ENCODE measurements at regions not wholly inside any gene's neighbourhood (a gene's known extent, or its start where the extent isn't known, plus 50 kb on each side); places are given as distances from the start of the nearest gene placed in this dataset.
"Not testable (repeated sequence)": the region's sequence is repeated elsewhere in the genome, so short reads cannot be mapped to it uniquely, and the experiment has no call there.

GRCh38 chr10:91002656-91003055, 81.8 kb upstream of the ANKRD1 start:
- no peak for DNase-seq (ENCODE audit: low spot score)

GRCh38 chr10:91003379-91003778, 82.5 kb upstream of the ANKRD1 start:
- not testable (repeated sequence) for DNase-seq (ENCODE audit: low spot score)

More at GRCh38 chr10:91002656-91003055, 81.8 kb upstream of the ANKRD1 start:
- no peak for TF ChIP-seq CTCF (IDR thresholded peaks at IDR 0.05; ENCODE audit: extremely low read depth, missing control alignments)

GRCh38 chr10:91005276-91005675, 84.4 kb upstream of the ANKRD1 start:
- DNase-seq (ENCODE audit: low spot score): not testable (repeated sequence)

GRCh38 chr10:91006001-91006751, 85.3 kb upstream of the ANKRD1 start:
- peak; percentile 55 for TF ChIP-seq CTCF (IDR thresholded peaks at IDR 0.05; ENCODE audit: extremely low read depth, missing control alignments)
- no peak for DNase-seq (ENCODE audit: low spot score)

- DNase-seq (ENCODE audit: low spot score): peak; percentile 51
- no peak for TF ChIP-seq CTCF (IDR thresholded peaks at IDR 0.05; ENCODE audit: extremely low read depth, missing control alignments)
Observed at GRCh38 chr10:91006752-91007346, 86.0 kb upstream of the ANKRD1 start.

- TF ChIP-seq CTCF (IDR thresholded peaks at IDR 0.05; ENCODE audit: extremely low read depth, missing control alignments): no peak
- no peak for DNase-seq (ENCODE audit: low spot score)
Observed at GRCh38 chr10:91007655-91008054, 86.8 kb upstream of the ANKRD1 start.

GRCh38 chr10:91009121-91009520, 88.2 kb upstream of the ANKRD1 start:
- TF ChIP-seq CTCF (IDR thresholded peaks at IDR 0.05; ENCODE audit: extremely low read depth, missing control alignments): no peak
- no peak for DNase-seq (ENCODE audit: low spot score)

GRCh38 chr10:91010952-91011351, 90.1 kb upstream of the ANKRD1 start:
- DNase-seq (ENCODE audit: low spot score): no peak
- TF ChIP-seq CTCF (IDR thresholded peaks at IDR 0.05; ENCODE audit: extremely low read depth, missing control alignments): no peak
